ENCODE measurements at regions not wholly inside any gene's neighbourhood (a gene's known extent, or its start where the extent isn't known, plus 50 kb on each side); places are given as distances from the start of the nearest gene placed in this dataset.

DNA sequence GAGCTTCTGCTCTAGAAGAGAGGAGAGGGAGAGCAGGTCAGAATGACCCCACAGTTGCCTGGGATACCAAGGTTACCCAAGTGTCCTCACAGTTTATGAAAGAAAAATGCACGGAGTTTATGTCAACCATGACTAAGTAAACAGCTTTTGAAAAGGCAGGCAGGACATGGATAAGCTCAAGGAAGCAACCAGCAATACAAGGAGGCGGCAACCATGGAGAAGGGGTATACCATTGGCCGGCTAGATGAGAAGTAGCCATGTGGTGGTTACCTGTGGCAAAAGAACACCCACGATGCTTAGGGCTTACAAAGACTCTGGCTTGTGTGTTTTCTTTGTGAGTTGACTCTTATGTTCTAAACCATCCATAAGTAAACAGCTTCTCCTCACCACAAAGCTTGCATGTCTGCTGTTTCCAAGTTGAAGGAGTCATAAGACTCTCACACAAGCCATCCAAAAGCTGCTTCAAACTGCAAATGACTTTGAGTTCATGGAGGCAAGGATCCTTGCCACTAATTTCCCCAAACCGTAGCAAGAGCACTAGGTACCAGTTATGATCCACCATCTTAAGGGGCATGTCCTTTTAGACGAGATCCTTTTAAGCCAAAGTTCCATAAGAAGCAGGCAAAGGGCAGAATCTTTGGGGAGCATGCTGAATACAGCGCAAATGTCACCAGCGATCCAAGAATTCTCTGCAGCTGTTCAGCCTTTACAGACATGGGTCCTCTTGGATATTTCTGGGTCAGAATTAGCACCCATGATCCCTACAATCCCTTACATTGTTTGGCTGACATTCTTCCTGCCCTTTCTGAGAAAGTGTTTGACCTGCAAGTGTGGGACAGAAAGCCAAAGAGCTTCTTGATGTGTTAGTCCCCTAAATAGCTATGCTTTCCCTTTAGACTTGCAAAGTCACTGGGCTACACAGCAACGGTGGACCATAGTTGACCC is 74.8 kb upstream of the IPO5 start:
- Histone ChIP-seq H4K8ac (ENCODE audit: low read depth, low read length) (no peak overlapping the region), H3K4me3 (ENCODE audit: low read length) (no peak overlapping the region), H4K5ac (ENCODE audit: low read length) (no peak overlapping the region), H3K23ac (ENCODE audit: low read length) (no peak overlapping the region), H3K56ac (ENCODE audit: low read length) (no peak overlapping the region), H2BK5ac (ENCODE audit: low read length) (no peak overlapping the region), H3K36me3 (ENCODE audit: control insufficient read depth, insufficient read depth, low read length) (no peaks in the 10 kb centered on the region), H3K27ac (ENCODE audit: low read depth, low read length) (no peak overlapping the region), H3K18ac (ENCODE audit: low read length) (no peak overlapping the region), H3K4me2 (ENCODE audit: low read length) (no peak overlapping the region), H3K27me3 (ENCODE audit: insufficient read depth, low read length, poor library complexity) (no peaks in the 10 kb centered on the region), H3K9ac (ENCODE audit: low read length) (no peak overlapping the region), H2BK15ac (replicated peaks; ENCODE audit: low read depth) (no peak overlapping the region), H2BK120ac (ENCODE audit: low read depth, low read length) (no peak overlapping the region), H3K79me1 (ENCODE audit: low read length) (no peaks in the 10 kb centered on the region), H2AK5ac (ENCODE audit: low read length) (no peak overlapping the region), H3K4ac (ENCODE audit: low read depth, low read length) (no peak overlapping the region), H3K4me1 (ENCODE audit: control insufficient read depth, low read depth, low read length) (peaks cover 11% of the 10 kb centered on the region), H3K79me2 (ENCODE audit: control insufficient read depth, insufficient read depth, low read length) (no peaks in the 10 kb centered on the region)
- no CpG with 5 or more reads among the region's 9 CpGs for WGBS (ENCODE audit: extremely low coverage, insufficient coverage, low lambda C conversion rate)
- DNase-seq, result no peak

DNA sequence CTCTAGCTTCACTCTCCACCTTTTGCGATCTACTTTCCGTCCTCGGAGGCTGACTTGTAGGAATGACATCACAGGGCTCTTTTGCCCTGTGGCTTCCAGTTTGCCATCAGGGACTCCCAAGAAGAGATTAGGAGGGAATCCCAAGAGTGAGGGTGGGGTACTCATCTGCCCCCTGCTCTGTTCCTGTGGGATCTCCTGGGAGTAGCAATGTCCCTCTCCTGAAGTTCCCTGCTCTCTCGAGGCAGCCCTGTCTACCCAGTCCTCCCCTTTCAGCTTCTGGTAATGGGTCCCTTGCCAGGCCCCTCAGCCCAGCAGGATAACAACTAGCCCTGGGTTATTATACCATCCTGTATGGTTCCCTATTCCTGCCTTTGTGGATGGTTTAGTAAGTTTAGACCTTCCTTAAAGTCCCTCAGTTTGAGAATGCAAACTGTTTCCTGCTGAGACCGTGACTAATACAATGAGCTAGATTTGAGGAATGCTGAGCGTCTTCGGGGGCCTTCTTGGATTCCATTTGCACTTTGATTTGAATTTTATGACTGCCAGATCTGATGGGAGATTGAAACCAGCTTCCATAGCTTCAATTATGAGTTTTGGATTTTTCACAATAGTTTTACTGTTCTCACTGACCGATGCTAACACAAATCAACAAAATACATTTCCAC is 73.7 kb upstream of the IPO5 start:
- WGBS (ENCODE audit: extremely low coverage, insufficient coverage, low lambda C conversion rate), result no CpG with 5 or more reads among the region's 8 CpGs
- peak; percentile 87 for DNase-seq
- Histone ChIP-seq H3K4me2 (ENCODE audit: low read length) (no peak overlapping the region), H2BK15ac (replicated peaks; ENCODE audit: low read depth) (no peak overlapping the region), H3K79me1 (ENCODE audit: low read length) (no peaks in the 10 kb centered on the region), H3K23ac (ENCODE audit: low read length) (no peak overlapping the region), H3K56ac (ENCODE audit: low read length) (no peak overlapping the region), H4K5ac (ENCODE audit: low read length) (no peak overlapping the region), H3K27me3 (ENCODE audit: insufficient read depth, low read length, poor library complexity) (no peaks in the 10 kb centered on the region), H3K27ac (ENCODE audit: low read depth, low read length) (no peak overlapping the region), H2BK5ac (ENCODE audit: low read length) (no peak overlapping the region), H2AK5ac (ENCODE audit: low read length) (no peak overlapping the region), H3K79me2 (ENCODE audit: control insufficient read depth, insufficient read depth, low read length) (no peaks in the 10 kb centered on the region), H3K9ac (ENCODE audit: low read length) (no peak overlapping the region), H2BK120ac (ENCODE audit: low read depth, low read length) (no peak overlapping the region), H3K4me3 (ENCODE audit: low read length) (no peak overlapping the region), H4K8ac (ENCODE audit: low read depth, low read length) (no peak overlapping the region), H3K18ac (ENCODE audit: low read length) (peak overlapping the region; percentile 8), H3K36me3 (ENCODE audit: control insufficient read depth, insufficient read depth, low read length) (no peaks in the 10 kb centered on the region), H3K4ac (ENCODE audit: low read depth, low read length) (no peak overlapping the region), H3K4me1 (ENCODE audit: control insufficient read depth, low read depth, low read length) (peaks cover 10% of the 10 kb centered on the region)

GRCh38 chr13:97880311-97880675 is 73.2 kb upstream of the IPO5 start:
- Histone ChIP-seq H3K4me3 (ENCODE audit: low read length) (no peak overlapping the region), H2BK120ac (ENCODE audit: low read depth, low read length) (no peak overlapping the region), H3K4me1 (ENCODE audit: control insufficient read depth, low read depth, low read length) (peaks cover 6% of the 10 kb centered on the region), H3K18ac (ENCODE audit: low read length) (no peak overlapping the region), H3K27ac (ENCODE audit: low read depth, low read length) (no peak overlapping the region), H2BK15ac (replicated peaks; ENCODE audit: low read depth) (no peak overlapping the region), H4K5ac (ENCODE audit: low read length) (no peak overlapping the region), H2AK5ac (ENCODE audit: low read length) (no peak overlapping the region), H4K8ac (ENCODE audit: low read depth, low read length) (no peak overlapping the region), H3K56ac (ENCODE audit: low read length) (no peak overlapping the region), H3K4ac (ENCODE audit: low read depth, low read length) (no peak overlapping the region), H3K79me2 (ENCODE audit: control insufficient read depth, insufficient read depth, low read length) (no peaks in the 10 kb centered on the region), H3K27me3 (ENCODE audit: insufficient read depth, low read length, poor library complexity) (no peaks in the 10 kb centered on the region), H3K23ac (ENCODE audit: low read length) (no peak overlapping the region), H3K9ac (ENCODE audit: low read length) (no peak overlapping the region), H3K4me2 (ENCODE audit: low read length) (no peak overlapping the region), H3K36me3 (ENCODE audit: control insufficient read depth, insufficient read depth, low read length) (no peaks in the 10 kb centered on the region), H3K79me1 (ENCODE audit: low read length) (no peaks in the 10 kb centered on the region), H2BK5ac (ENCODE audit: low read length) (no peak overlapping the region)
- peak; percentile 26 for DNase-seq
- WGBS (ENCODE audit: extremely low coverage, insufficient coverage, low lambda C conversion rate), result no CpG with 5 or more reads among the region's 5 CpGs

DNA sequence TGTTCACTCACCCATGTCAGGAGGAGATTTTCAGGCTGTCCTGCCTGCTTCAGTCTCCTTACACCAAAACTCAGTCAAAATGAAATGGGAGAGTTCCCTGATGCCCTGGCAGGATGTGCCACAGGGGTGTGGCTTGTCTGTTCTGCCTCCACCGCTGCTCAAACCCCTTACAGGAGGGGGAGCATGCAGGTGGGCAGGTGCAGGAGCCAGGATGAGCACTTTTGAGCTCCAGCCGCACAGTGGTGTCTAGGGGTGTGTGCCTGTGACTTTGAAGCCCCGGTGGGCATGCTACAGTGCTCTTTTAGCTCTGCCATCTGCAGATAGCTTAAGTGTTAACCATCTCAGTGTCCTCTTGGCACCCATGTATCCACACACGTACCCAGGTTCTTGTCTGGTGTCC is 71.9 kb upstream of the IPO5 start:
- Histone ChIP-seq H2AK5ac (ENCODE audit: low read length) (no peak overlapping the region), H3K23ac (ENCODE audit: low read length) (no peak overlapping the region), H3K79me1 (ENCODE audit: low read length) (no peaks in the 10 kb centered on the region), H2BK5ac (ENCODE audit: low read length) (no peak overlapping the region), H3K79me2 (ENCODE audit: control insufficient read depth, insufficient read depth, low read length) (no peaks in the 10 kb centered on the region), H3K4me2 (ENCODE audit: low read length) (no peak overlapping the region), H3K18ac (ENCODE audit: low read length) (no peak overlapping the region), H3K4me1 (ENCODE audit: control insufficient read depth, low read depth, low read length) (peaks cover 6% of the 10 kb centered on the region), H3K4me3 (ENCODE audit: low read length) (no peak overlapping the region), H3K27me3 (ENCODE audit: insufficient read depth, low read length, poor library complexity) (no peaks in the 10 kb centered on the region), H3K56ac (ENCODE audit: low read length) (no peak overlapping the region), H2BK15ac (replicated peaks; ENCODE audit: low read depth) (no peak overlapping the region), H3K27ac (ENCODE audit: low read depth, low read length) (no peak overlapping the region), H4K8ac (ENCODE audit: low read depth, low read length) (no peak overlapping the region), H3K36me3 (ENCODE audit: control insufficient read depth, insufficient read depth, low read length) (no peaks in the 10 kb centered on the region), H2BK120ac (ENCODE audit: low read depth, low read length) (no peak overlapping the region), H4K5ac (ENCODE audit: low read length) (no peak overlapping the region), H3K4ac (ENCODE audit: low read depth, low read length) (no peak overlapping the region), H3K9ac (ENCODE audit: low read length) (no peak overlapping the region)
- DNase-seq, result no peak
- no CpG with 5 or more reads among the region's 4 CpGs for WGBS (ENCODE audit: extremely low coverage, insufficient coverage, low lambda C conversion rate)

DNA sequence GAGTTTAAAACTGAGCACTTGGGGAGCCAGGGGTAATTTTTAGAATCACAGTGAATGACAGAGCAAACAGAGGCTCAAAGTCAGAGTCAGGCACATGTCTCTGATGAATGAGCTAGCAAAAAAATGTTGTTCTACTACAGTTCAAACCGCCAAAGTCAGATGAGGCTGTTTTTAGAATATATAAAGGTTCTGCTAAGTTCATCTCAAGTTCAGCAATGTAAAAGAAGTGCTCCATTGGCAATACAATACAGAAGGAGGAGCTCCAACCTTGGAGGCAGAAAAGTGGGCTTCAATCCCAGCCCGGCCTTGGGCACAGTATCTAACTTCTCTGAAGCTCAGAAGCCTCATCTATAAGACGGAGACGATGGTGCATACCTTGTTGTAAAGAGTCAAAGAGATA is 70.1 kb upstream of the IPO5 start:
- no peak overlapping the region for H3K4me2 ChIP-seq (ENCODE audit: low read length)
- H4K8ac ChIP-seq (ENCODE audit: low read depth, low read length), result no peak overlapping the region
- no peak overlapping the region for H3K9ac ChIP-seq (ENCODE audit: low read length)
- no peak overlapping the region for H3K4ac ChIP-seq (ENCODE audit: low read depth, low read length)
- H3K27me3 ChIP-seq (ENCODE audit: insufficient read depth, low read length, poor library complexity), result no peaks in the 10 kb centered on the region
- H2BK15ac ChIP-seq (replicated peaks; ENCODE audit: low read depth), result no peak overlapping the region
- H2AK5ac ChIP-seq (ENCODE audit: low read length), result no peak overlapping the region
- H3K4me3 ChIP-seq (ENCODE audit: low read length), result no peak overlapping the region
- H3K79me1 ChIP-seq (ENCODE audit: low read length), result no peaks in the 10 kb centered on the region
- no peak overlapping the region for H2BK5ac ChIP-seq (ENCODE audit: low read length)
- DNase-seq, result no peak
- no peak overlapping the region for H3K56ac ChIP-seq (ENCODE audit: low read length)
- H4K5ac ChIP-seq (ENCODE audit: low read length), result no peak overlapping the region
- no peak overlapping the region for H3K27ac ChIP-seq (ENCODE audit: low read depth, low read length)
- H2BK120ac ChIP-seq (ENCODE audit: low read depth, low read length), result no peak overlapping the region
- WGBS (ENCODE audit: extremely low coverage, insufficient coverage, low lambda C conversion rate), result no CpG with 5 or more reads among the region's 4 CpGs
- no peaks in the 10 kb centered on the region for H3K36me3 ChIP-seq (ENCODE audit: control insufficient read depth, insufficient read depth, low read length)
- H3K23ac ChIP-seq (ENCODE audit: low read length), result no peak overlapping the region
- H3K79me2 ChIP-seq (ENCODE audit: control insufficient read depth, insufficient read depth, low read length), result no peaks in the 10 kb centered on the region
- no peak overlapping the region for H3K18ac ChIP-seq (ENCODE audit: low read length)
- peaks cover 6% of the 10 kb centered on the region for H3K4me1 ChIP-seq (ENCODE audit: control insufficient read depth, low read depth, low read length)

Measured in mesendoderm (in vitro differentiated cells).